Effector CD8-positive, alpha-beta T cell (primary cell): ENCODE measurements at regions not wholly inside any gene's neighbourhood (a gene's known extent, or its start where the extent isn't known, plus 50 kb on each side); places are given as distances from the start of the nearest gene placed in this dataset.
"Not testable (repeated sequence)": the region's sequence is repeated elsewhere in the genome, so short reads cannot be mapped to it uniquely, and the experiment has no call there.

Experiments used
- DNase-seq: peaks from one replicate; lab custom pipeline; 2025; lab: John Stamatoyannopoulos, UW

GRCh38 chr22:47622541-47622940 is 860.1 kb downstream of the TBC1D22A start:
- no peak for DNase-seq

GRCh38 chr22:47621253-47621652 is 858.8 kb downstream of the TBC1D22A start:
- no peak for DNase-seq

- no peak for DNase-seq
These were observed 857.9 kb downstream of the TBC1D22A start for GRCh38 chr22:47620391-47620790.

- no peak for DNase-seq
These were observed 857.2 kb downstream of the TBC1D22A start for GRCh38 chr22:47619631-47620030.

GRCh38 chr22:47618180-47619010 is 855.9 kb downstream of the TBC1D22A start:
- DNase-seq = no peak

- no peak for DNase-seq
These were observed 854.7 kb downstream of the TBC1D22A start for GRCh38 chr22:47617186-47617585.

- DNase-seq = no peak
These were observed 854.1 kb downstream of the TBC1D22A start for GRCh38 chr22:47616396-47617020.

GRCh38 chr22:47615051-47615450 is 852.6 kb downstream of the TBC1D22A start:
- no peak for DNase-seq

- DNase-seq = no peak
These were observed 851.3 kb downstream of the TBC1D22A start for GRCh38 chr22:47613606-47614350.

GRCh38 chr22:47613181-47613580 is 850.7 kb downstream of the TBC1D22A start:
- DNase-seq = not testable (repeated sequence)

- no peak for DNase-seq
These were observed 850.0 kb downstream of the TBC1D22A start for GRCh38 chr22:47612311-47612910.

- no peak for DNase-seq
These were observed 848.3 kb downstream of the TBC1D22A start for GRCh38 chr22:47610764-47611163.

GRCh38 chr22:47610281-47610680 is 847.8 kb downstream of the TBC1D22A start:
- DNase-seq = no peak

- no peak for DNase-seq
These were observed 847.2 kb downstream of the TBC1D22A start for GRCh38 chr22:47609653-47610052.

GRCh38 chr22:47608421-47608820 is 846.0 kb downstream of the TBC1D22A start:
- DNase-seq = no peak

GRCh38 chr22:47607486-47607885 is 845.0 kb downstream of the TBC1D22A start:
- no peak for DNase-seq

- no peak for DNase-seq
These were observed 844.0 kb downstream of the TBC1D22A start for GRCh38 chr22:47606426-47606825.

- no peak for DNase-seq
These were observed 843.4 kb downstream of the TBC1D22A start for GRCh38 chr22:47605886-47606285.

- DNase-seq = no peak
These were observed 843.0 kb downstream of the TBC1D22A start for GRCh38 chr22:47605441-47605840.

- no peak for DNase-seq
These were observed 842.1 kb downstream of the TBC1D22A start for GRCh38 chr22:47604563-47604962.

- no peak for DNase-seq
These were observed 840.3 kb downstream of the TBC1D22A start for GRCh38 chr22:47602732-47603131.

GRCh38 chr22:47601666-47602065 is 839.2 kb downstream of the TBC1D22A start:
- no peak for DNase-seq
